AG04450 (cell line): ENCODE measurements at regions not wholly inside any gene's neighbourhood (a gene's known extent, or its start where the extent isn't known, plus 50 kb on each side); places are given as distances from the start of the nearest gene placed in this dataset.
A peak's percentile ranks its signal among the peaks of the same experiment; 100 is the strongest.

Experiments used
- CTCF ChIA-PET: fragments of 300-600, 350-600 bp; formaldehyde crosslinking; extraction: SDS; loops from one replicate; lab custom pipeline; 2022; ENCODE audit warnings: antibody characterized with exemption, inconsistent platforms; lab: Charles Lee
- POLR2A ChIA-PET: fragments of 350-600 bp; formaldehyde crosslinking; extraction: SDS; loops from one replicate; lab custom pipeline; 2021; ENCODE audit warnings: antibody characterized with exemption, inconsistent platforms; lab: Yijun Ruan, JAX
- DNase-seq: peaks from one replicate; pipeline ENCODE4 v3.0.0-alpha.2; 2011; ENCODE audit warnings: low read depth, low spot score
- H3K27ac ChIP-seq: one replicate; pipeline ENCODE4 v1.5.1; 2012; ENCODE audit warnings: low read depth, low read length, control low read depth
- H3K27me3 ChIP-seq: one replicate; pipeline ENCODE4 v1.6.0; 2012; ENCODE audit warnings: low read length; ENCODE audit not compliant: control insufficient read depth, insufficient read depth
- H3K4me3 ChIP-seq: 2 replicates; pipeline ENCODE4 v1.5.1; 2011; ENCODE audit warnings: mild to moderate bottlenecking, low read depth, low read length, control low read depth
- H3K9me3 ChIP-seq: 2 replicates; pipeline ENCODE4 v1.5.1; 2012; ENCODE audit warnings: low read length; ENCODE audit not compliant: control insufficient read depth, insufficient read depth
- CTCF ChIP-seq: IDR thresholded peaks from 2 replicates; pipeline ENCODE4 v1.5.1; 2011; ENCODE audit warnings: low read depth, low read length, control low read depth, inconsistent platforms

- H3K27ac ChIP-seq, result no peak overlapping the region
Observed at GRCh38 chr1:199762572-199762971, 264.9 kb upstream of the NR5A2 start.

GRCh38 chr1:199766218-199766792, 261.2 kb upstream of the NR5A2 start:
- no peak overlapping the region for H3K27ac ChIP-seq
- DNase-seq, result no peak
- H3K9me3 ChIP-seq, result no peaks in the 10 kb centered on the region
- CTCF ChIA-PET, result no interaction called here
- POLR2A ChIA-PET, result no interaction called here
- no peak overlapping the region for H3K4me3 ChIP-seq
- no peaks in the 10 kb centered on the region for H3K27me3 ChIP-seq
- TF ChIP-seq CTCF, result no peak

More at GRCh38 chr1:199762572-199762971, 264.9 kb upstream of the NR5A2 start:
- POLR2A ChIA-PET, result no interaction called here
- TF ChIP-seq CTCF, result no peak
- no peak for DNase-seq
- Histone ChIP-seq H3K4me3 (no peak overlapping the region), H3K9me3 (no peaks in the 10 kb centered on the region), H3K27me3 (no peaks in the 10 kb centered on the region)
- CTCF ChIA-PET, result no interaction called here

- DNase-seq, result no peak
- ChIA-PET POLR2A (no interaction called here), CTCF (no interaction called here)
- Histone ChIP-seq H3K9me3 (no peaks in the 10 kb centered on the region), H3K27ac (no peak overlapping the region), H3K4me3 (no peak overlapping the region), H3K27me3 (no peaks in the 10 kb centered on the region)
- no peak for TF ChIP-seq CTCF
Observed at GRCh38 chr1:199767700-199768099, 259.8 kb upstream of the NR5A2 start.

- DNase-seq, result peak; percentile 23
- Histone ChIP-seq H3K9me3 (no peaks in the 10 kb centered on the region), H3K4me3 (no peak overlapping the region), H3K27me3 (no peaks in the 10 kb centered on the region), H3K27ac (no peak overlapping the region)
- ChIA-PET CTCF (interaction anchor here (0.9 to 1.0 kb wide), 3 partner anchors 10 to 737 kb away, joined by 3 read pairs; no protein-coding TSS in a partner anchor), POLR2A (no interaction called here)
- no peak for TF ChIP-seq CTCF
Observed at GRCh38 chr1:199774433-199775089, 252.9 kb upstream of the NR5A2 start.

GRCh38 chr1:199776768-199777497, 250.6 kb upstream of the NR5A2 start:
- Histone ChIP-seq H3K27me3 (no peaks in the 10 kb centered on the region), H3K27ac (no peak overlapping the region), H3K9me3 (no peaks in the 10 kb centered on the region), H3K4me3 (no peak overlapping the region)
- ChIA-PET CTCF (no interaction called here), POLR2A (no interaction called here)
- TF ChIP-seq CTCF, result no peak
- no peak for DNase-seq
